ENCODE measurements at regions not wholly inside any gene's neighbourhood (a gene's known extent, or its start where the extent isn't known, plus 50 kb on each side); places are given as distances from the start of the nearest gene placed in this dataset.
"Not testable (repeated sequence)": the region's sequence is repeated elsewhere in the genome, so short reads cannot be mapped to it uniquely, and the experiment has no call there.

DNA sequence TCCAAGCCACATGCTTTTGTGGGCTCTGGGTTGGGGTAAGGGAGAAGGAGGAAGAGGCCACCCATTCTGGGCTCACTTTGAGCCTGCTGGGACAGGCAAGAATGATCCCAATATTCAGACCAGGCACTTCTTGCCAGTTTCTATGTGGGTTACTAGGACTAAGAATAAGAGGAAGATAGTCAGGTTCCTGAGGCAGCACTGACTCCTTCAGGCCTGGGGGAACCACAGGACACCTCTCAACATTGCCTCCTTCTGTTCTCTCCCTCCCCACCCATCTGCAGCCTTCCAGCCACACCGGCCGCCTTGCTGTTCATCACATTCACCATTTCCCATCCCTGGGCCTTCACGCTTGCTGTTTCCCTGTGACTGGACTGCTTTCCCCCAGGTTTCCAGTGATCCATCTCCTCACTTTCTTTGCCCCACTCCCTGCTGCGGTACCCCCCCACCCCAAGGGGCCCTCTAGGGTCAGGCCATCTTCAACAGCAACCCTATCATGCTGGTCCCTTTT, 69.2 kb upstream of the SIRPA start:
- DNase-seq (ENCODE audit: low read depth in 2 of 2, low spot score in 1 of 2): no peak

DNA sequence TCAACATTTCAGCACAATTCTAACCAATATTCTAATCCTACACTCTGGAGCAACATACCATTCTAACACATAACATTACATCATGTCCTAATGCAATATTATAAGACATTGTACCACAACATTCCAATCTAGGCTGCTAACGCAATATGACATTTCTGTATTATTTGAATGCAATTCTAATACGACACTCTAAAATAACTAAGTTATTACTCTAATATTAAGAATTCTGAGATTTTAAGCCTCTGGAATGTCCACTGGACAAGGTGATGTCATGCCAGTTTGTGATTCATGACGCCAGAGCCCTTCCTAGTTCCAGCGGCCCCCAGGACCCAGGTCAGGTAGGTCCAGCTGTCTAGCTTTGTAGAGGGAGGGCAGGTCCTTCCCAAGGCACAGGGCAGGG, 69.7 kb upstream of the SIRPA start:
- DNase-seq (ENCODE audit: low read depth in 2 of 2, low spot score in 1 of 2): no peak

DNA sequence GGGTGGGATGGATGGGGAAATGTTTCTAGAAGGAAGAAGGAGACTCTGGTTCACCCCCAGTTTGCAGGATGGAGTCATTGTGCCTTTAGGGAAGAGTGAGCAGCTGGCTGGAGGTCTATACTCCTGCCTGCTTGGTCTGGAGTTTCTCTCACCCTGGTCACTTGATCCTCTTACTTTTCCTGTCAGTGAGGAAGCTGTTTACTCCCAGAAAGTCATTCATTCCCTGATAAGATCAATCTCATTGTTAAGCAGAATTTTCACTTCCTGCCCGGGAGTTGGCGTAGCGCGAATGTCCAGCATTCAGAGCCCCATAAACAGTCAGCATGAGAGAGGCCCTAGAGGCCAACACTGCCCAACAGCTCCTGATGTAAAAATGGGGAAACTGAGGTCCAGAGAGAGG, 70.4 kb upstream of the SIRPA start:
- DNase-seq (ENCODE audit: low read depth in 2 of 2, low spot score in 1 of 2): no peak

DNA sequence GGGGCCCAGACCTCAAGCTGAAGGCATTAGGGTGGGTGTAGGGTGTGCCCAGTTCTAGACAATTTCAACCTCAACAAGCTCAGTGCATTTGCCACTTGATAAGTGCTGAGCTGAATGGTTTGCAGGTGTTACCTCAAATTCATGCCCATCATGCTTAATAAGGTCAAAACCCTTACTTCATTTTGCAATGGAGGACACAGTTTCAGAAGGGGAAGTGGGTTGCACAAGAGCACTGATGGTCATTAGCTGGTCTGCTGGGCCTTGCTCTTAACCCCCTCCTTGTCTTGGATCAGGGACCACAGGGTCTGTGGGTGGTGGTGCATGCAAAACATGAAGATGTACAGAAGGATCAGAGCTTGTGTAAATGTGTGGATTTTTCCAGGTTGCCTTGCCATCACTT, 71.0 kb upstream of the SIRPA start:
- DNase-seq (ENCODE audit: low read depth in 2 of 2, low spot score in 1 of 2): no peak

DNA sequence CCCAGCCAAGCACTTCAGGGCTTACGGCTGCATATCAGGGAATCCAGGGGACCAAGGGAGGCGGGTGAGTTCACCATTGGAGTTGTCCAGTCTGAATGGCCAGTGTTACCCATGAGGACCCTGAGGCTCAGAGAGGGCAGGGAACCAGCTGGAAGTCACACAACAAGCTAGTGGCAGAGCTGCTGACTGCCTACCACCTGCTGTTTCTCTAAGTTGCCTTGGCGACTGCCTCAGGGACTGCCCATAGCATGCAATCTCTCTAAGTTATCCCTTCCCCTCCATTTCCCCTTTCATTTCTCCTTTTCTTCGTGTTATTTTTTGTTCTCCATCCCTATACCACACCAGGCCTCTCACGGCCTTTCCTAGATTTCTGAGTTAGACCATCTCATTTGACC, 71.8 kb upstream of the SIRPA start:
- DNase-seq (ENCODE audit: low read depth in 2 of 2, low spot score in 1 of 2): no peak

DNA sequence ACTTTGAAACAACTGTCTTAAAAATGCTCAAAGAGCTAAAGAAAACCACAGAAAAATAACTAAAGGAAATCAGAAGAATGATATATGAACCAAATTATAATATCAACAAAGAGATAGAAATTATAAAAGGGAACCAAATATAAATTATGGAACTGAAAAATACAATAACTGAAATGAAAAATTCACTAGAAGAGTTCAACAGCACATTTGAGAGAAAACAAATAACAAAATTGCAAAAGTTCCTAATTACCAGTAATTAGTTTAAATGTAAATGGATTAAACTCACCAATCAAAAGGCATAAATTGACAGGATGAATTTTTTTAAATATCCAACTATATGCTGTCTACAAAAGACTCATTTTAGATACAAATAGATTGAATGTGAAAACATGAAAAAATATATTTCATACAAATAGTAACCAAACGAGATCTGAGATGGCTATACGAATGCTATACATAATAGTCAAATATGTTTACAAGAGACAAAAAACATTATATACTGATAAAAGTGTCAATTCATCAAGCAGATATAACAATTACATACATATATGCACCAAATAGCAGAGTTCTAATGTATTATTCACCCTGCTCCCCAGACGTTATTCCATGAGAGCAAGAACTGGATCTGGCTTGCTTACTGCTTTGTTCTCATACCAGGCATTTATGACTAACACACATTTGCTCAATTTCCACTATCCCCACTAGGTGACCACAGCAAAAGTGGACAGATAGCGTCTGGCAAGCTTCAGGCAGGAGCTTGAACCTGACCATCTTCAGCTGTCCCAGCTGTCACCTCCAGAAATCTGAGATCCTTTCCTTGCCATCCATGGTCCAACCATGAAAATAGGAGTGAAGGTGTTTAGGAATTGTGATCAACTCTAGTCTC, 72.4 kb upstream of the SIRPA start:
- no peak for DNase-seq (ENCODE audit: low read depth in 2 of 2, low spot score in 1 of 2)

DNA sequence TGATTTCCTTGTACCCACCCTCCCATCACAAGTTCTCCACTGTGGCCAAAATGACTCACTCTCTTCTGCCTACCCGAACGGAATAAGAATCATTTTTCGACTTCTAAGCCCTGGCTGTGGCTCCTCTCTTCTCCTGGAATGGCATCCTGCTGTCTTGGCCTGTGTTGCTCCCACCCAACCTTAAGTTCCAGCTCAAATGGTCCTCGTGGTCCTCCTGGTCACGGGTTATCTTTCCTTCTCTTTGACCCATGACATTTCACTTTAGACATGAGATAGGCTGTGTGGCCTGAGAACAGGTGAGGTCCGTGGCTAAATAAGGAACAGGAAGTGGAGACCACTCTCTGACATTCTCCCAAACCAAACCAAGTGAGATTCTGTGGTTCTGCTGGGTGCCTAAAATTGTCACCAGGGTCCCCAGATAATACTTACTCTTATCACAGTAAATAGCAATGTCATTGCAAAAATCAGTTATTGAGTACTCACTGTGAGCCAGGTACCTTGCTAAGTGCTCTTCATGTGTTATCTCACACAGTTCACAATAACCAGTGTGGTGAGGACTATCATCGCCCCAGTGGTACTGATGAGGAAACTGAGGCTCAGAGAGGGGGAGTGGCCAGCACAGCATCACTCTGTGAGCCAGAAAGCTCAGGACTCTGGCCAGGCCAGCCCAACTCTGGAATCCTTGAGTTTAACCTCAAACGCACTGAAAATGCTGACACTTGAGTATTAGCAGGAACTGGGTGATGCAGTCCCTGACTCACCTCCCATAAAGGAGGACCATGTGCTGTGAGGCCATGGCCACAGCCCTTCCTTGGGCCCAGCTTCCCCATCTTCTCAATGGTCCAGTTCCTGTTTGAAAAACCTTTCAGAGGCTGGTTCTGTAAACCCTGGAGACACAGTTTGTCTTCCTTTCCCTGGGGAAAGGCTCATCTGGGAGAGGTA, 74.8 kb upstream of the SIRPA start:
- DNase-seq (ENCODE audit: low read depth in 2 of 2, low spot score in 1 of 2): no peak

DNA sequence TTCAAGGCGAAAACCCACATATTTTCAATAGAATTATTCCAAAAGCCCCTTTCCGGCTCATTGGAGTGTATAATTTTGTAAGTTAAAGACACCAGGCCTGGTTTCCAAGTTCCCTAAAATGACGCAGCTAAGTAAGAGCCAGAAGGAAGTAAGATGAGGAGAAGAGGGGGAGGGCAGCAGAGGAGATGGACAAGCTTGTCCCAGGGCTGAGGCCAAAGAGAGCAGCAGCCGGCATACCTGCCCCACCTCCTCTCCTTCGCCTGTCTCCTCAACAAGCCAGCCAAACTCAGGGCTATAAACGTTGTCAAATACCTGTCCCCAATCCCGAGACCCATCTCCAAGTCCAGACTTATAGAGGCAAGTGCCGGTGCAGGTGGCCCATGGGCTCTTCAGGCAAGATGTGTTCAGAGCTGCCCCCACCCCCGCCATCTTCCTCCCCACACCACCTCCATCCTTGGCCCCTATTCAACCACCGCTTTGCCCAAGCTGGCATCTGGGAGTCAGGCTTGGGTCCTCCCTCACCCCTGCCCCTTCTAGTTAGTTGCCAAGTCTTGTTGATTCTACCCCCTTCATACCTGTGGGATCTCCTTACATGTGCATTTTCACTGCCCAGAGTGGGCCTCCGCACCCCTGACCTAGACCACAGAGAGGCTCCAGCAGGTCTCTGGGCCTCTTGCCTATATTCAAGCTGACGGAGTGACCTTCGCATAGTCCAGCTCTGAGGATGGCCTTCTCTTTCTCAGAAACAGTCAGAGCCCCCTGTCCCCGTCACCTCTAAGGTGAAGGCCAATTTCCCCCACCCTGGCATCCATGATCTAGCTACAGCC, 75.7 kb upstream of the SIRPA start:
- DNase-seq (ENCODE audit: low read depth in 2 of 2, low spot score in 1 of 2): no peak

DNA sequence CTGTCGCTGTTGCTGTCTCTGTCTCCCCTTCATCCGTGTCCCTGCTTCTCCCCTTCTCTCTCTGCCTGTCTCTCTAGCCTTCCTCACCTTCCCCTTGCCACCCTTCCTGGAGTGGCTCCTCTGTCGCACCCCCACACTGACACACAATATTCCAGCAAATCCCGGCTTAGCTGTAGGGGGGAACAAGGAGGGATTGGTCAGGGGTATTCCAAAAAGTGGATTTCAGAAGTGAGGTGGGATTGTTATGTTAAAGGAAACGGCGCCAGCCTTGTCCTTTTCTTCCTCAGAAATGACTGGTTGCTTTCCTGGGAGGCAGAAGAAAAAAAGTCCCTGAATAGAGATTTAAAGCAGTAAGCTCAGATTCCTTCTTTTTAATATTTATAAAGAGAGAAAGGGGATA, 76.3 kb upstream of the SIRPA start:
- no peak for DNase-seq (ENCODE audit: low read depth in 2 of 2, low spot score in 1 of 2)

DNA sequence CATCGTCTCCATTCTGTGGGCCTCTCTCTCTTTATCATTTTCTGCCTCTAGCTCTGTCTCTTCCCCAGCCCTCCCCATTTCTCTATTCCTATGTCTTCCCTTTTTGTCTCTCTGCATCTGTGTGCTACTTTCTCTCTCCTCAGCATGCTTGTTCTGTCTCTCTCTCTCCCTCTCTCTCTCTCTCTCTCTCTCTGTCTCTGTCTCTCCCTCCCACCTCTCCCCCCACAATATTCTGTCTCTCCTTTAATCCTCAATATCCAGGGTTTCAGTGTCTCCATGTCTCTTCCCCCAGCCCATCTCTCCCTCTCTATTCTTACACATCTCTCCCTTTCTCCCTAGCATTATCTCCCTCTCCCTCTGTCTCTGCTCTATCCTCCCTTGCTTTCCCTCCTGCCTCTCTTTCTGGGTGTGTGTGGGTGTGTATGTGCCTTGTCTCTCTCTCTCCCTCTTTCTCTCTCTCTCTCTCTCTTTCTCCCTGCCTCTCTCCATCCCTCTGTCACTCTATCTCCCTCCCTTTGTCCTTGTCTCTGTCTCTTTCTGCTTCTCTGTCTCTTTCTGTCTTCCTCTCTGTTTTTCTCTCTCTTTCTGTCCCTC, 76.9 kb upstream of the SIRPA start:
- DNase-seq (ENCODE audit: low read depth in 2 of 2, low spot score in 1 of 2): no peak

DNA sequence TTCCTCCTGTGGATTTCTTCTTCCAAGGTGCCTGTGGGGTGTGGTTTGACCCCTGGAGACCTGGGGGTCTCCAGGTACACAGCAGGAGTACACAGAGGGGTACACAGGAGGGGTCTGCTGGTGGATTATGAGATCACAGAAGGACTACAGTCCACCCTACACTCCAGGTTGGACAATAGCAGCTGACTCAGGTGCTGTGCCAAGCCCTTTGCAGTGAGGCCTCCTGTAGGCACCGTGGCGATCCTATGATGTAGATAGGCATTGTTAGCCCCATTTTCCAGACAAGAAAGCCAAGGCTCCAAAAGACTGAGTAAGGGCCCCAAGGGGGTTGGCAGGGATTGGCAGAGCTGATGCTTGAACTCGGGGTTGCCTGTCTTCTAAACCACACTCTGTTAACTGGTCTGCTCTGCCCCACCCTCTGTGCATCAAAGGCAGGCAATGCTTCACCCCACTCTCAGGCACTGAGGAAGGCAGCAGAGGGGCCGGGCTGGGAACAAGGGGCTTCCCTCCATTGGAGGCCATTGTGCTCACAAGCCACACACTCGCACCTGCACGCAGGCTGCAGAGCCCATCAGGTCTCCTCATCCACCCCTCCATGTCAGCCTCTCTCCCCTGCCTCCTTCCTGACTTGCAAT, 77.5 kb upstream of the SIRPA start:
- no peak for DNase-seq (ENCODE audit: low read depth in 2 of 2, low spot score in 1 of 2)

DNA sequence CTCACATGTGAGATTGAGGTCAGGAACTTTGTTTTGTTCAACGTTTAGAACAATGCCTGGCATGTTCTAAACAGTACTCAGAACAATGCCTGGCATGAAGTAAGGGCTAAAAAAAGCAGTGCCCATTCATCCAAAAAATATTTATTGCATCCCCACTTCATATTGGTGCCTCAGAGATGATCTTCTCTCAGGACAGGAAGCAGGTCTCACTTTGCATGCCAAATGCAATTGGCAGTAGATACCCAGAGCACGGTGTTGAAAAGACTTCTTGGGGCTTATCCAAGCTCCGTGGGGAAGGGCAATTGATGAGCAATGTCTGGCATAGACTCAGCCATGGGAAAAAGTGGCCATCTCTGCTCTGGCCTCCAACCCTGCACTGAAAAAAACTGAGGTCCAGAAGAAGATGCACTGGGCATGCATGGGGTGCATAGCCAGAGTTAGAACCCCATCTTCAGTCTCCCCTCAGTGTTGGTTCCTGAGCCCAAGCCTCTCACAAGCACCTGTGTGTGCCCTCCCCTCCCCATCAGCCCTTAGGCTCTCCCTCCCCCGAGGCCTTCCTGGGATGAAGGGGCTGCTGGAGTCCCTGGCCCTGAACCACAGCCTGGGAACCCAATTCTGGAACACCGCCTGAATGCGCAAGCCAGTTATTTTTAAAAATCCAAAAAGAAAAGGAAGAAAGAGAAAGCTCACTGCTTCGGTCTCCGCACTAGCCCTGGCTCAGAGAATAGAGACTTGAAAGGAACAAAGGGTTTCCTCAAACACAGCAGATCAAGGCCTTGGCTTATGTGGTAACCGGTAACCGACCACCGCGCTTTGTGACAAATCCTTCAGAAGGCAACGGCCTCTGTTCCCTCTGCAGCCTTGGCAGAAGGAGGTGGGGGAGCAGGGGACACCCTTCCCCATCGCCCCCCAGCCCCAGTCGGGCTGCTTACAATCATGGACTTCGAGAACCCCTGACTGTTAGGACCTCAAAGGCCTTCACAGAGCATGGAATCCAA, 78.5 kb upstream of the SIRPA start:
- no peak for DNase-seq (ENCODE audit: low read depth in 2 of 2, low spot score in 1 of 2)

DNA sequence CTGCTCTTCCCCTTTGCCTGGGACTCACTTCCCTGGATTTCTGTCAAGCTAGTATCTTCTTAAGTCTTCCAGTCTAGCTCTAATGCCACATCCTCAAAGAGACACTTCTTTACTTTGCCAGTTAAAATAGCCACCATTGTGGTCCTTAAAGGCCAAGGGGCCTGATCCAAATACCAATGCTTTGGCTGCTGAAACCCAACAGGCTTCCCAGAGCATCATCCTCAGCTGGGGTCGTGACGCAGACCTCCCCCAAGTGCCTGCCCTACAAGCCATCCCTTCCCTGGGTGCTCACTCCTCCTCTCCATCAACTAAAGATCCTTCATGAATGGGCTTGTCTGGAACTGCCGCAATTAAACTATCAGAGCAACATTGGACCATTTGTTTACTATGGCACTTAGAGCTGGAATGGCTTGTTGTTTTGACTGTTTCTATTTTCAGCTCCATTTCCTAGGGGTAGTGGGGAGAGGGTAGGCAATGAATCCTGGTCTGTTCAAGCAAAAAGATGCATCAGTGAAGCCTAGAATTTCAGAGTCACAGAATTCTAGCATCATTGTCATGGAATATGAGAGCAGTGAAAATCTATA, 79.6 kb upstream of the SIRPA start:
- no peak for DNase-seq (ENCODE audit: low read depth in 2 of 2, low spot score in 1 of 2)

DNA sequence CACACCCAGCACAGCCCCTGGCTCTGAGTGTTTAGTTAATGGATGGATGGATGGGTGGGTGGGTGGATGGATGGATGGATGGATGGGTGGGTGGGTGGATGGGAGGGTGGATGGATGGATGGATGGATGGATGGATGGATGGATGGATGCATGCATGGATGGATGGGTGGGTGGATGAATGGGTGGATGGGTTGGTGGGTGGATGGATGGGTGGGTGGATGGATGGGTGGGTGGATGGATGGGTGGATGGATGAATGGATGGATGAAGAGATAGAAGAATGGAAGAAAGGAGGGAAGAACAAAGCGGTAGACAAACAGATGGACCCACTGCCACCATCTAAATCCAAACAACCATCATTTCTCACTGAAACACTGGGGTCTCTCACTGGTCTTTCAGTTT, 80.3 kb upstream of the SIRPA start:
- not testable (repeated sequence) for DNase-seq (ENCODE audit: low read depth in 2 of 2, low spot score in 1 of 2)

DNA sequence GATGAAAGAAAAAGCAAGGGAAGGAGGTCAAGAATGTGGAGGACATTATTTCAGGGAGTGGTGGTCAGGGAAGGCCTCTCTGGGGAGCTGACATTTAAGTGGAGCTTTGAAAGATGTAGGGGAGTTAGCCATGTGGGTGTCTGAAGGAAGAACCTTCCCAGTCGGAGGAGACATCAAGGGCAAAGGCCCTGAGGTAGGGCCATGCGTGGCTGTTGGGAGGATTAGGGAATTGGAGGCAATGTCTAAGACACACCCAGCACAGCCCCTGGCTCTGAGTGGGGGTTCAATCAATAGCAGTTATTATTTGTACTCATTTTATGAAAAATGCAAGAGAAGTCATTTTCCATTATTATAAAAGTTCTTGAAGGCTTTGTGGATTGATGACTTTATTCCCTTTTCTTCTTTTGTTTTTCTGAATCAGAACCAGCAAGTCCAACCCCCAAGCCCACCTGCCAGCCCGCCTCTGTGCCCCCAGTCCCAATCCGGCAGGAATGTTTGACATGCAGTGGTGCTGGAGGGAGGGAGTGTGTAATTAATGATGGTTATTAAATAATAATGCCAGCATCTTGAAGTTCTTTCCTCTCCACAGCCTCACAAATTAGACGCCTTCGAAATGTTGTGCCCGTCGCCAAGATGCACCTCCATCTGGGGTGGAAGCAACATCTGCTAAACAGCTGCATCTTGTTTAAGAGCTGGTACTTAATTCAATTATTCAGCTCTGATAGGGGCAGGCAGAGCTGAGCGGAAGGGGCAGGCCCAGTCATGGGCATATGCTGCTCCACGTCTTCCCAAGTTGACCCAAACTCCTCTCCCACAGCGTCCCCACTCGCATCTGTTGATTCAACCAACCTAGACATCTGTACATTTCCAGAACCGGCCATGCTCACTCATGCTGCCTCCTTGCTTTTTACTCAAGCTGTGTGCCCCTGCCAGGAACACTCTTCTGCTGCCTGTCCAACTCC, 81.3 kb upstream of the SIRPA start:
- no peak for DNase-seq (ENCODE audit: low read depth in 2 of 2, low spot score in 1 of 2)

DNA sequence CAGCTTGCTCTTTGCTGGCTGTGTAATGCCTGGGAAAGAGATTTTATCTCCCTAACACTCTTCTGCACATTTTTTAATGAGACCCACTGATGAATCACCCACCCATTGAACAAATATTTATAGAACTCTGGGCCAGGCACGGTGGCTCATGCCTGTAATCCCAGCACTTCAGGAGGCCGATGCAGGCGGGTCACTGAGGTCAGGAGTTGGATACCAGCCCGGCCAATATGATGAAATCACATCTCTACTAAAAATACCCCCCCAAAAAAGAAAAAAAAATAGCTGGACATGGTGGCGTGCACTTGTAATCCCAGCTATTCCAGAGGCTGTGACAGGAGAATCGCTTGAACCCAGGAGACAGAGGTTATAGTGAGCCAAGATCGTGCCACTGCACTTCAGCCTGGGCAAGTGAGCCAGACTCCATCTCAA, 82.1 kb upstream of the SIRPA start:
- no peak for DNase-seq (ENCODE audit: low read depth in 2 of 2, low spot score in 1 of 2)
